HUES6 (cell line): ENCODE measurements at regions not wholly inside any gene's neighbourhood (a gene's known extent, or its start where the extent isn't known, plus 50 kb on each side); places are given as distances from the start of the nearest gene placed in this dataset.

ENCODE experiments used
- H3K27ac ChIP-seq: 2 replicates; pipeline ENCODE4 v1.7.0; 2013; ENCODE audit warnings: low read depth, mild to moderate bottlenecking, low read length, inconsistent platforms
- H3K27me3 ChIP-seq: 2 replicates; pipeline ENCODE4 v1.6.1; 2013; ENCODE audit warnings: low read length; ENCODE audit not compliant: control insufficient read depth, insufficient read depth
- H3K36me3 ChIP-seq: 2 replicates; pipeline ENCODE4 v1.6.1; 2013; ENCODE audit warnings: low read length; ENCODE audit not compliant: control insufficient read depth, insufficient read depth
- H3K4me1 ChIP-seq: 2 replicates; pipeline ENCODE4 v1.6.1; 2013; ENCODE audit warnings: low read length; ENCODE audit not compliant: control insufficient read depth, insufficient read depth
- H3K4me3 ChIP-seq: 2 replicates; pipeline ENCODE4 v1.5.1; 2013; ENCODE audit warnings: low read depth, low read length
- H3K9ac ChIP-seq: one replicate; pipeline ENCODE4 v1.6.1; 2013; ENCODE audit warnings: mild to moderate bottlenecking, low read length
- H3K9me3 ChIP-seq: 2 replicates; pipeline ENCODE4 v1.6.1; 2013; ENCODE audit warnings: low read depth, low read length; ENCODE audit not compliant: control insufficient read depth, insufficient read depth

GRCh38 chr12:3931776-3932175 is 58.6 kb upstream of the PARP11 start:
- Histone ChIP-seq H3K4me1 (peaks cover 33% of the 10 kb centered on the region), H3K27ac (no peak overlapping the region), H3K4me3 (no peak overlapping the region)

DNA sequence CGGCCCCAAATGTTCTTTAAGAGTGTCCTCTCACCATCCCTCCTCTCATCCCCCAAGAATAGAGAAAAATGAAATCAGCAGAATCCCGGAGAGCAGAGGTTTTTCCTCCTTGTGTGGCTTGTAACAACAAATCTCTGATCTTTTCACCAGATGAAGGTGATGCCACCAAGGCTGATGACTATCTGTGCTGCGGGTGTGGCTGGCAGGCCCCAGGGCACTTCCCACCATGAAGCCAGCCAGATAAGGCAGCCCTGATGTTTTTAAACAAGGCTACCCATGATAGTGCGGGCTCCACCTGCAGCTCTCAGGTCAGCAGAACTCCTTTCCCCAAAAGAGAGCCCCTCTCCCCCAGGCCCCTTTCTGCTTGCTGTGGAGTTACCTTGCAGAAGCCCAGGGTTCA is 58.0 kb upstream of the PARP11 start:
- Histone ChIP-seq H3K4me3 (no peak overlapping the region), H3K9me3 (no peaks in the 10 kb centered on the region), H3K36me3 (no peaks in the 10 kb centered on the region), H3K4me1 (peaks cover 33% of the 10 kb centered on the region), H3K27ac (no peak overlapping the region), H3K9ac (no peak overlapping the region), H3K27me3 (no peaks in the 10 kb centered on the region)

More at GRCh38 chr12:3931776-3932175, 58.6 kb upstream of the PARP11 start:
- Histone ChIP-seq H3K9me3 (no peaks in the 10 kb centered on the region), H3K36me3 (no peaks in the 10 kb centered on the region), H3K9ac (no peak overlapping the region), H3K27me3 (no peaks in the 10 kb centered on the region)

GRCh38 chr12:3929875-3930615 is 56.8 kb upstream of the PARP11 start:
- H3K27ac ChIP-seq: no peak overlapping the region
- H3K36me3 ChIP-seq: no peaks in the 10 kb centered on the region
- peaks cover 33% of the 10 kb centered on the region for H3K4me1 ChIP-seq
- no peak overlapping the region for H3K4me3 ChIP-seq
- no peaks in the 10 kb centered on the region for H3K27me3 ChIP-seq
- no peaks in the 10 kb centered on the region for H3K9me3 ChIP-seq
- H3K9ac ChIP-seq: no peak overlapping the region

DNA sequence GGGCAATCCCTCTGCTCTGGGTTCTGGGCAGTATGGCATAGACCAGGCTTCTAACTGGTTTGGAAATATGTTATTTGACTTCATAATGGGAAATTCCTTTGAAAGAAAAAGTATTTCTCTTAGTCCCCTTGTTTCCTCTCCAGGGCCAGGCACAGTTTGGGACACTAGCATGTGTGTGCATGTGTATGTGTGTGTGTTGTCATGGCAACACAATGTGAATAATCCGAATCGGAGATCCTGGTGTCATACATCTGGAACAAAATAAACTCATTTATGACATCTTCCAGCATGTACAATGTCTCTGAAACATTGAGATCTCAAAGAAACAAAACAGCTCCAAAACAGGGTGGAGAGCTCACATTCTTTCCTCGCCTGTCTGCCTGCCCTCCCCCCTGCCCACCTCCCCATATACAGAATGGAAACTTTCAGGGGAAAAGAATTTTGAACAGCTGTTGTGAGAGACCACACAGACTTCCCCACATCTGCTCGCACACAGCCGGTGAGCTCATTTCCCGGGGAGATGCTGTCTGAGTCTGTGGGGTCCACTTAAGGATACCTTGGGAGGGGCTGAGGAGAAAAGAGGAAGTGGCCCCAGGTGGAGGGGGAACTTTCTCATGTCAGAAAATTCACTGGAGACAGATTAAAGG is 55.5 kb upstream of the PARP11 start:
- Histone ChIP-seq H3K4me1 (peaks cover 33% of the 10 kb centered on the region), H3K9ac (no peak overlapping the region), H3K27me3 (peaks cover 3% of the 10 kb centered on the region), H3K4me3 (no peak overlapping the region), H3K27ac (no peak overlapping the region), H3K9me3 (no peaks in the 10 kb centered on the region), H3K36me3 (no peaks in the 10 kb centered on the region)

DNA sequence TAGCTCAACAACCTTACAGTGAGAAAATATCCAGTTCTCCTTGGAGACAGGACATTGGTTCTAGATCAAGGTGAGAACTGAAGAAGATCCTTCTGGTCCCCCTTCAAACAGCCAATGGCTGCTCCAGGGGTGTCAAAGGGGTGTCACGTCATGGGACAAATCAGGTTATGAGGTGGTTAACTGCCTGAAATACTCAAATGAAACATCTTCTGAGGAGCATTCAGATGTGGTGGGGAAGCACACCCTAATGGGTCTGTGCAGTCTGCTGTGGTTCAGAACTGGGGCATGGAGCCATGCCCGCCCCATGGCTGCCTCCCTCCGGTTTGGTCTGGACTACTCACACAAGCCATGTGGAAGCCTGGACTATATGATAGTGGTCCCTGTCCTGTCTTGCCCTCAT is 52.4 kb upstream of the PARP11 start:
- Histone ChIP-seq H3K27ac (no peak overlapping the region), H3K27me3 (peaks cover 3% of the 10 kb centered on the region), H3K9me3 (no peaks in the 10 kb centered on the region), H3K36me3 (no peaks in the 10 kb centered on the region), H3K4me3 (no peak overlapping the region), H3K4me1 (peaks cover 30% of the 10 kb centered on the region), H3K9ac (no peak overlapping the region)

DNA sequence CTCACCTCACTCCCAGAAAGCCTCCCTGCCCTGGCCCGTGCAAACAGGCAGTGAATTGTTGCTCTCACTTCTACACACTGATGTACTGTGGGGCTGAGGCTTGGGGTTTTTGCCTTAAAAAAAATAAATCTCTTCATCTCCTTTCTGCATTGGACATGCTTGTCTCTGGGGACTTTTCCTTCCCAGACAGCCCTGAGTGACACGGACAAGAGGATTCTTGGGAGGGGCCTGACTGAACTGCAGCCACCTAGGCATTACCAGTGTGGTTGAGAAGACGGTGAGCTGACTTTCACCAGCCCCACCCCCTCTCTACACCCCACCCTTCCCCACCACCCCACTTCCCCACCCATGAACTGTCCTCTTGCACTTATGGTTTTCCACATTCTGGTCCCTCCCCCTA is 51.6 kb upstream of the PARP11 start:
- no peak overlapping the region for H3K4me3 ChIP-seq
- H3K4me1 ChIP-seq: peaks cover 28% of the 10 kb centered on the region
- H3K9ac ChIP-seq: no peak overlapping the region
- no peaks in the 10 kb centered on the region for H3K36me3 ChIP-seq
- H3K9me3 ChIP-seq: no peaks in the 10 kb centered on the region
- peaks cover 3% of the 10 kb centered on the region for H3K27me3 ChIP-seq
- H3K27ac ChIP-seq: no peak overlapping the region

GRCh38 chr12:3923021-3923420 is 49.8 kb upstream of the PARP11 start:
- Histone ChIP-seq H3K4me1 (peaks cover 13% of the 10 kb centered on the region), H3K9me3 (no peaks in the 10 kb centered on the region), H3K9ac (no peak overlapping the region), H3K27me3 (peaks cover 3% of the 10 kb centered on the region), H3K27ac (no peak overlapping the region), H3K4me3 (no peak overlapping the region), H3K36me3 (no peaks in the 10 kb centered on the region)
